Kidney tubule cell (primary cell): ENCODE measurements at regions not wholly inside any gene's neighbourhood (a gene's known extent, or its start where the extent isn't known, plus 50 kb on each side); places are given as distances from the start of the nearest gene placed in this dataset.
"Not testable (repeated sequence)": the region's sequence is repeated elsewhere in the genome, so short reads cannot be mapped to it uniquely, and the experiment has no call there.

Source experiments
- DNase-seq: peaks from one replicate; pipeline ENCODE4 v3.0.0-alpha.2; 2018; ENCODE audit warnings: low spot score

GRCh38 chr16:88245241-88246081 lies 137.3 kb upstream of the ZNF469 start:
- DNase-seq = peak; percentile 99

GRCh38 chr16:88246955-88247582 lies 135.7 kb upstream of the ZNF469 start:
- DNase-seq = not testable (repeated sequence)

GRCh38 chr16:88247583-88247966 lies 135.2 kb upstream of the ZNF469 start:
- DNase-seq = not testable (repeated sequence)

- DNase-seq = not testable (repeated sequence)
Observed at GRCh38 chr16:88248761-88249160, 134.0 kb upstream of the ZNF469 start.

- not testable (repeated sequence) for DNase-seq
Observed at GRCh38 chr16:88250381-88250780, 132.4 kb upstream of the ZNF469 start.

GRCh38 chr16:88252057-88252794 lies 130.5 kb upstream of the ZNF469 start:
- DNase-seq = not testable (repeated sequence)

- not testable (repeated sequence) for DNase-seq
Observed at GRCh38 chr16:88258141-88258540, 124.6 kb upstream of the ZNF469 start.

GRCh38 chr16:88258764-88259525 lies 123.8 kb upstream of the ZNF469 start:
- DNase-seq = not testable (repeated sequence)

GRCh38 chr16:88259538-88259937 lies 123.2 kb upstream of the ZNF469 start:
- DNase-seq = not testable (repeated sequence)

- DNase-seq = not testable (repeated sequence)
Observed at GRCh38 chr16:88260146-88260545, 122.6 kb upstream of the ZNF469 start.

DNA sequence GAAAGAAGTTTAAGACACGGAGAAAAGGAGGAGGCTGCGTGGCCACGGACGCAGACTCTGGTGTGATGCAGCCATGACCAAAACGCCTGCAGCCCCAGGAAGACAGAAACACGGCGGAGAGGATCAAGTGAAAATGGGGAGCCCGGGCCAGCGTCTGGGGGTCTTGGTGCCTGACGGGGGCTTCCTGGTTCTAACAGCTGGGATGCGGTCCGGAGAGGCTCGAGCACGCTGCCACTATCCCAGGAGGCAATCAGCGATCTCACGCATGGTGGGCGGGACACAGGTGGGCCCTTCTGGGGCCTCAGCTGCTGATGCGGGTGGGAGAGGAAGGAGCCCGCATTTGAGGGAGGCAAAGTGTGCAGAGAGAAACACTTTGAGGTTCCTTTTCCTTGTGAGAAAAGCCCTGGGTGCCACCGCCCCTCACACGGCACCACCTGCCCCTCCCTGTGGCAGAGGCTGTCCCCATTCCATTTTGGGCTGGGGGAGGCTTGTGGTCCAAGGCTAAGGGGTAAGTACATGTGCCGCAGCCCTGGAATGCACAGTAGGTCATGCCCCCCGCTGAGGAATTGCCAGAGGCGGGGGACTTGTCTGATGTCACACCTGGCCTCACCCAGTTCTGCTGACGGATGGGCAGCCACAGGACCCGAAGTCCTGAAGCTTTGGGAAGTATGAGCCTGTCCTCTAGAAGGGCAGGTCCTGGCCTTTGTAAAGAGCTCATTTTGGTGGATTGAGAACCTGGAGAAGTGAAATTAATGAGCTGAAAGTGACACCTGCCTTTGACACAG lies 121.7 kb upstream of the ZNF469 start:
- DNase-seq = not testable (repeated sequence)

DNA sequence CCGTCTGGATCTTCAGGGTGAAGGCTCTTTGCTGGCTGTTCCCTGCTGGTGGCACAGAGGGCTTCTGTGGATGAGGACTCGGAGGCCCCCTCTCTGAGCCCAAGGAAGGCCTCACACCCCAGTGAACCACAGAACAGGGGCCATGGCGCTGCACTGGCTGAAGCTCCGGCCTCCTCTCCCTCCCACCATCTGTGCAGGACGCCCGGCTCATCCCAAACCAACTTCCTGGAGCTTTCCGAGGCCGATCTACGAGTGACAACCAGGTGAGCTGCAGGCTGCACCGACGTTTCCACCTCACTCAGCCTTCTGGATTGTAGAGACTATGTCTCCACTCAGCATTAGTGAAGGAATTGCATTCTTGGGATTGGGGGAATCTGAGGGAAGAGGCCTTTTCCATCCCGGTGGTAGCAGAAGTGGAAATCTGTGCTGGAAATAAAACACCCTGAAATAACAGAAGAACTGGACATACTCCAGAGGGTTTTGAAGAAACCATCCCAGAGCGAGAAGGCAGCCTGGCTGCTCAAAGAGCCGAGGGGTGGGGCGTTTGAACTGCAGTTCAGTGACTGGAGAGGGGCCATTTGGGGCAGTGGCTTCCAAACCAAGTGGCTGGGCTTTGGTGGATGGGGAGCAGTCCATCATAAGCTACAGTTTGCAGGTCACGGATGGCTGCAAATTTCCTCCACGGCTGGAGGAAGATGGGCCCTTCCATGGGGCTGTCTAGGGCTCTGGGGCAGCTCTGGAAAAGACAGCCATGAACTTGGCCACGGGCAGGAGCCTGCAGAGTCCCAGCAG lies 120.7 kb upstream of the ZNF469 start:
- not testable (repeated sequence) for DNase-seq

DNA sequence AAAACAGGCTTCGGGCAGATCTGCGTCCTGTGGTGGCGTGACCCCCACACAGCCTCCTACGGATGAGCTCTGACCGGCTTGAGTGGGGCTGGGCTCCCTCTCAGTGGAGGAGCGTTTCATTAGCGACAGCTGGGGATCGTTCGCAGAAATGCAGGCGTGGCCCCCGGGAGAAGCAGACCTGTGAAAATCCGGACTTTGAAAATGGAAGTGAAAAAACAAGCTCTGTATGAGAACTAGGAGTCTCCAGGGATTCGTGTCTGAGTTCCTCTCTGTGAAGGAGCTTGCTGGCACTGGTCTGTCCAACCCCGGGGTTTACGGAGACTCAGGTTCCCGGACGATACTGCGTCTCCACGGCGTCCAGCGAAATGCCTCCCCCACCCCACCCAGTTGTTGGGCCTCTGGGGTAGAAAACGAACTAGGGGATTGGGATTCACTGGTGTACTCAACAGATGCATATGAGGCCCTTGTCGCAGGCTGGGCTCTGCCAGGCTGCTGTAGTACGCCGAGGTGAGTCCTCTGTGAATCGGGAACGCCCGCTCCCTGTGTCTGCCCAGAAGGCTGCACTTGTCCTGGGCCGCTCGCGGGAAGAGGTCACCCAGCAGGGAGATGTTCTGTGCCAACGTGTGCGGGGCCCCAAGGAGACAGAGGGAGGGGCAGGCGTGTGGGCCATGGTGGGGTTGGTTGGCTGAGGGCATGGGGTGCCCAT lies 119.7 kb upstream of the ZNF469 start:
- peak; percentile 44 for DNase-seq

GRCh38 chr16:88263681-88264287 lies 119.0 kb upstream of the ZNF469 start:
- DNase-seq = not testable (repeated sequence)

DNA sequence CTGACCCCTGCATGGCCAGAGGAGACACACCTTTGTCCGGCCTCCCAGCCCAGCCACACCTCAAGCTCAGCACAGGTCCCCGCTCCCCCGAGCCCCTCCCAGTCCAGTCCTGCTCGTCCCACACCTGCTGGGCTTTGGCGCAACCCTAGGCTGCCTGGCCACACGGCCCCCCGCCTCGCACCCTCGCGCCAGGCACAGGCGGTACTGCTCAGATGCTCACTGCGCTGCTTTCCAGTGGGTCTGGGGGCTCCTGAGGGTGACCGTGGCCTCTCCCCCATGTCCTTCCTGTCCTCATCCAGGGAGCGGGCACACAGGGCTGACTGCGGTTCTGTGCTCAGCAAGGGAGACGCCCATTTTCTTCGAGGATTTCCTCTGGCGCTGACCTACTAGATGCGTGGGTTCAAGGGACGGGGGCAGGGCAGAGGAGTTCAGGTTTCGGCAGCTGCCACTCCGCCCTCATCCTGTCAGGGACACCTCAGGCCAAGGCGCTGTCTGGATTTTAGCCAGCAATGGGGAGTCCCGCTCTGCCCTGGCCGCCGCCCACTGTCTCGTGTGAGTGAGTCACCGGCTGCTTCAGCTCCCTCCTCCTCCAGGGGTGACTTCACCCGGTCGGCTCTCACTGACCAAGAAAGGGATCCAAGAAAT lies 118.0 kb upstream of the ZNF469 start:
- DNase-seq = peak; percentile 98

DNA sequence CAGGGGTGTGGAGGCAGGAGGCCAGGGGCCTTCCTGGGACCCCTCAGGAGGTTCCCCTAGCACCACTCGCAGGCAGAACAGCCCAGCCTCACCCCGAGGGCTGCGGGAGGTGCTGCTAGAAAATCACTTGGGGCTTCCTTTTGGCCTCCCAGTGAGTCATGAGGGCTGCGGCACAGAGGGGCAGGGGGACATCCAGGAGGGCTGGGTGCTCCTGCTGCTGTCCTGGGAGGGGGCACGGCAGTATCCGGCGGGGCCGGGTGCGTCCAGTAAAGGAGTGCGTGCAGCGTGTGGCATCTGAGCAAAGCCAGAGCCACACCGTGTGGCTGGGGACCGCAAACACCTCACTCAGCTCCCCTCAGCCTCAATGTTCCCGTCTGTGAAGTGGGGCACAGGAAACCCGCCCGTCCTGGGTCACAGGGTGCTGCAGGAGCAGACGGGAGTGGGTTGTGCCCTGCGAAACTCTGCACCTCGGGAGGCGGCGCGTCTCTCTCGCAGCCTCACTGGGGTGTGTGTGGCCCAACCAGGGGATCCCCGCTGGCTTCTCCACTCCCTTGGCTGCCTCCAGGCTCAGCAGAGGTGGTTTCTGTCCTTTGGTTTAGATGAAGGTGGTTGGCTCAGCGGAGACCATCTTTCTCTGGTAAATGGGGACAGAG lies 117.3 kb upstream of the ZNF469 start:
- DNase-seq = not testable (repeated sequence)

GRCh38 chr16:88266036-88266435 lies 116.7 kb upstream of the ZNF469 start:
- DNase-seq = not testable (repeated sequence)

GRCh38 chr16:88266935-88267551 lies 115.7 kb upstream of the ZNF469 start:
- not testable (repeated sequence) for DNase-seq
